ENCODE measurements at regions not wholly inside any gene's neighbourhood (a gene's known extent, or its start where the extent isn't known, plus 50 kb on each side); places are given as distances from the start of the nearest gene placed in this dataset.
A peak's percentile ranks its signal among the peaks of the same experiment; 100 is the strongest.
"Not testable (repeated sequence)": the region's sequence is repeated elsewhere in the genome, so short reads cannot be mapped to it uniquely, and the experiment has no call there.

DNA sequence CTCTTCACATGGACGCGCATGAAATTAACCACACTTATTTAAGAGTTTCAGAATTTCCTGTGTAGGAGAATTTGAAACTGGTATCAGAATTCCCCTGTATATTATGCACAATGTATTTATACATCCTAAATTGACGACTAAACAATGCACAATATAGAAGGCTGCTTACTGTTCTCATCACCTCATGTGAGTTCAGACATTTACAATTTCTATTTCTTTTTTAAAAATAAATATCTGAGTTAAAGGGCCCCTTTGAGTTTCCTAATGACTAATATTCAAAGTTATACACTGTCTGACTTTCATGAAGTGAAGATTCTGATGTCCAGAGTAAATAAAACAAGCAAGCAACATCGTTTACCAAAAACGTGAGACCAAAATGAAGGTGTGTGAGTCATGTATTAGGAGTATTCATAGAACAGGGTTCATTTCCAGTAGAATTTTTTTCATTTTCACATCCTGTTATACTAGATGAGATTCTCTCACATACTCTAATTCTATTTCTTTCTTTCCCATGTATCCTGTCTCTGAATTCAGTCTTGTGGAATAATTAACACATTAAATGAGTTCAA, 406.2 kb downstream of the NUP35 start:
- Histone ChIP-seq H3K9ac (ENCODE audit: low read length) (peak overlapping the region; percentile 61), H3K4me3 (ENCODE audit: low read depth, low read length) (no peak overlapping the region), H3K4me1 (ENCODE audit: control insufficient read depth, insufficient read depth, low read length) (peaks cover 44% of the 10 kb centered on the region), H3K9me3 (ENCODE audit: control insufficient read depth, insufficient read depth, low read depth, low read length) (peaks cover 4% of the 10 kb centered on the region; the same call in 1 of the 2 replicates), H3K27me3 (ENCODE audit: control insufficient read depth, insufficient read depth, low read length) (no peaks in the 10 kb centered on the region), H3K27ac (ENCODE audit: low read depth, low read length) (peak overlapping the region; percentile 83; the same call in 1 of the 2 replicates), H3K36me3 (ENCODE audit: control insufficient read depth, insufficient read depth, low read length) (peaks cover 5% of the 10 kb centered on the region; the same call in 1 of the 2 replicates)

DNA sequence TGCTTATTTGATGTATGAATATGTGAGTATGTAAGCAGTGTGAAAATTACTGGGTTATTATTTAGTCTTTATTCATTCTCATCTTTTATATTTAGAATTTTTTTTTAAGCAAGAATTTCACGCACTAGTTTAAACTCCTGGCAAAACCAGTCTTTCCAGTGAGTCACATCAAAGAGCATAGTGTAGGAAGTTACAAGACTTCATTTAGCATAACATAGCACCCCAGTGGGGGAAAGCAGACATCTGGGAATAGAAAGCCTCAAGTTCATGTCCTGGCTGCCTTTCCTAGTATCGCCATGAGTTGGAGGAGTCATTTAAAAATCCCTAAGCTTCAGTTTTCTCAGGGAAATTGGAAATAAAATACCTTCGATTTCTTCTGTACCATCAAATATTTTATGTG, 408.3 kb downstream of the NUP35 start:
- peak overlapping the region; percentile 16; the same call in 1 of the 2 replicates for H3K4me3 ChIP-seq (ENCODE audit: low read depth, low read length)
- H3K27ac ChIP-seq (ENCODE audit: low read depth, low read length), result peak overlapping the region; percentile 75; the same call in 1 of the 2 replicates
- H3K27me3 ChIP-seq (ENCODE audit: control insufficient read depth, insufficient read depth, low read length), result no peaks in the 10 kb centered on the region
- H3K9ac ChIP-seq (ENCODE audit: low read length), result no peak overlapping the region
- peaks cover 5% of the 10 kb centered on the region; the same call in 1 of the 2 replicates for H3K36me3 ChIP-seq (ENCODE audit: control insufficient read depth, insufficient read depth, low read length)
- peaks cover 48% of the 10 kb centered on the region for H3K4me1 ChIP-seq (ENCODE audit: control insufficient read depth, insufficient read depth, low read length)
- H3K9me3 ChIP-seq (ENCODE audit: control insufficient read depth, insufficient read depth, low read depth, low read length), result peaks cover 3% of the 10 kb centered on the region; the same call in 1 of the 2 replicates

DNA sequence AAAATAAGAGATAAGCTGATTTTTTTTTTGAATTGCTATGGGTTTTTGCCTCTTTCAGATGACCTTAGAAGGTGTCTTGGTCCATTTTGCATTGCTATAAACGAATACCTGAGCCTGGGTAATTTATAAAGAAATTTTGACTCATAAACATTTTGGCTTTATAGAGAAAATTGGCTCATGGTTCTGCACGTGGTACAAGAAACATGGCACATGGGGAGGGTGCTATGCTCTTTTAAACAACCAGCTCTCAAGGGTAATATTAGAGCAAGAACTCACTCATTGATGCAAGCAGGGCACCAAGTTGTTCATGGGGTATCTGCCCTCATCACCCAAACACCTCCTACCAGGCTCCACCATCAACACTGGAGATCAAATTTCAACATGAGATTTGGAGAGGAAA, 408.8 kb downstream of the NUP35 start:
- Histone ChIP-seq H3K4me1 (ENCODE audit: control insufficient read depth, insufficient read depth, low read length) (peaks cover 48% of the 10 kb centered on the region), H3K27ac (ENCODE audit: low read depth, low read length) (peak overlapping the region; percentile 75; the same call in 1 of the 2 replicates), H3K36me3 (ENCODE audit: control insufficient read depth, insufficient read depth, low read length) (no peaks in the 10 kb centered on the region), H3K27me3 (ENCODE audit: control insufficient read depth, insufficient read depth, low read length) (no peaks in the 10 kb centered on the region), H3K4me3 (ENCODE audit: low read depth, low read length) (no peak overlapping the region), H3K9me3 (ENCODE audit: control insufficient read depth, insufficient read depth, low read depth, low read length) (no peaks in the 10 kb centered on the region; the same call in 1 of the 2 replicates), H3K9ac (ENCODE audit: low read length) (no peak overlapping the region)

DNA sequence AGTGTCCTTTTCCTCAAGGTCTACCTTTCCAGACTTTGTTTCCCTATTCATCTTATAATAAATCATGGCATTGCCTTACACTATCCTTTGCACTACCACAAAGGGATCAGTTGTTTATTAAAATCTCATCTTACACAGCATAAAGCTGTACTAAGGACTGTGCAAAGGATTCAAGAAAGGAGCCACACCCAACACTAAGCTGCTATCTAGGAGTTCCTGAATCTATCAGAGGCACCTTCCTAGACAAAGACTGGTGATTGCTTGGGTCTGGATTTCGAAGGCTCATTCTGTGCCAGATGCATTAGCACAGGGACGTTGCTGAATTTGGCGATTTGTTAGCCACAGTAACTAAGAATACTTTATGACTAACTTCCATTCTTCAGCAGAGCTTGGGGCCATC, 412.0 kb downstream of the NUP35 start:
- no peaks in the 10 kb centered on the region for H3K36me3 ChIP-seq (ENCODE audit: control insufficient read depth, insufficient read depth, low read length)

DNA sequence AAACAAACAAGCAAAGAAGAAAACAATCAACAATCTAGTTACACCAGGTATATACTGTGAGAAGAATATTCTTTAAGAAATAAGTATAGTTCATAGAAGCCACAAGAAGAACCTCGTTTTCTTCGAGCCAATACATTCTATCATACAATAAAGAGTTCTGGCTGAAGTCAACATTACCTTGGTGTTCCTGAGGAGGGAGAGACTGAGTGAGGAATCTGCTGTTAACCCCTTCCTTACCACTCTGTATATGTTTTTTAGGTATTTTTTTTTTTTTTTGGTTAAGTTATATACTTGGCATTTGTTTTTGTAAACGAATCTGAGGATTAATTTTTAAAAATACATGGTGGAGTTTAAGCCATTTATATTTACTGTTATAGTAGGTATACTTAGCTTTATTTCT, 412.5 kb downstream of the NUP35 start:
- H3K4me1 ChIP-seq (ENCODE audit: control insufficient read depth, insufficient read depth, low read length), result peaks cover 21% of the 10 kb centered on the region
- peaks cover 2% of the 10 kb centered on the region; the same call in 1 of the 2 replicates for H3K9me3 ChIP-seq (ENCODE audit: control insufficient read depth, insufficient read depth, low read depth, low read length)
- H3K27me3 ChIP-seq (ENCODE audit: control insufficient read depth, insufficient read depth, low read length), result no peaks in the 10 kb centered on the region
- H3K9ac ChIP-seq (ENCODE audit: low read length), result no peak overlapping the region
- H3K27ac ChIP-seq (ENCODE audit: low read depth, low read length), result no peak overlapping the region
- H3K4me3 ChIP-seq (ENCODE audit: low read depth, low read length), result no peak overlapping the region
- H3K36me3 ChIP-seq (ENCODE audit: control insufficient read depth, insufficient read depth, low read length), result no peaks in the 10 kb centered on the region

More for the DNA sequence above, 412.0 kb downstream of the NUP35 start:
- H3K4me3 ChIP-seq (ENCODE audit: low read depth, low read length), result no peak overlapping the region
- H3K27ac ChIP-seq (ENCODE audit: low read depth, low read length), result no peak overlapping the region
- H3K4me1 ChIP-seq (ENCODE audit: control insufficient read depth, insufficient read depth, low read length), result peaks cover 25% of the 10 kb centered on the region
- H3K27me3 ChIP-seq (ENCODE audit: control insufficient read depth, insufficient read depth, low read length), result no peaks in the 10 kb centered on the region
- peaks cover 2% of the 10 kb centered on the region; the same call in 1 of the 2 replicates for H3K9me3 ChIP-seq (ENCODE audit: control insufficient read depth, insufficient read depth, low read depth, low read length)
- H3K9ac ChIP-seq (ENCODE audit: low read length), result no peak overlapping the region

DNA sequence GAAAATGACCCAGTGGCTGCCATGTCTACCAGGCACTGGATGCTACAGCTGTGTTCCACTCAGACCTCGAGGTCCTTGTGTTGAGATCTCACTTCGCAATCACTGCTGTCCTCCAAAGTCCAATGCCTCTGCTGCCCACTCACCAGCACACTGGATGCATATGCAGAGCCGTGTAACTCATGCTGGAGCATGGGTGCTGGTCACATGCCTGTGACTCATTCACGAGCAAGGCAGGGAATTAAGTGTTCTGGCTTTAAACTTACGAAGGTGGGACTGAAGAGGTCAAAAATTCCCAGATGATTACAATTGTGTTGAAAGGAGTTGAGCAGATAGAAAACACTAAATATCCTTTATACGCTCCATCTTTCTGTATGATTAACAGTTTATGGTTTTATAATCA, 417.5 kb downstream of the NUP35 start:
- Histone ChIP-seq H3K4me3 (ENCODE audit: low read depth, low read length) (no peak overlapping the region), H3K4me1 (ENCODE audit: control insufficient read depth, insufficient read depth, low read length) (peaks cover 4% of the 10 kb centered on the region; the same call in 1 of the 2 replicates), H3K9ac (ENCODE audit: low read length) (no peak overlapping the region), H3K9me3 (ENCODE audit: control insufficient read depth, insufficient read depth, low read depth, low read length) (peaks cover 11% of the 10 kb centered on the region; the same call in 1 of the 2 replicates), H3K27me3 (ENCODE audit: control insufficient read depth, insufficient read depth, low read length) (no peaks in the 10 kb centered on the region), H3K27ac (ENCODE audit: low read depth, low read length) (no peak overlapping the region), H3K36me3 (ENCODE audit: control insufficient read depth, insufficient read depth, low read length) (no peaks in the 10 kb centered on the region)

DNA sequence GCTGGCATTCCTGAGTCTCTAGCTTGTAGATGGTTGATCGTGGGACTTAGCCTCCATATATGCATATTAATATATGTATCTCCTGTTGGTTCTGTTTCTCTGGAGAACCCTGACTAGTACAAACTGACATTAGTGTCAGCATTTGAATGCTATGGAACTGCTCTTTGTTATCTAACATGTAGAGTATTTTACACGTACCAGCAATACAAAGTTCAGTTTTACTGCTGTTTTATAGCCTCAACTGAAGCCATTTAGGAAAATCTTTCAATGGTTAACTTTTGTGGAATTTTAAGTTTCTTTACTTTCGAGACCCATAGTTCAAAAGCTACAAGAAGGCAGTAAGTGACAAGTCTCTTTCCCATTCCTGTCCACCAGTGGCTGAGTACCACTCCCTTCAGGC, 418.4 kb downstream of the NUP35 start:
- no peaks in the 10 kb centered on the region for H3K36me3 ChIP-seq (ENCODE audit: control insufficient read depth, insufficient read depth, low read length)
- no peaks in the 10 kb centered on the region for H3K27me3 ChIP-seq (ENCODE audit: control insufficient read depth, insufficient read depth, low read length)
- no peak overlapping the region for H3K9ac ChIP-seq (ENCODE audit: low read length)
- peaks cover 18% of the 10 kb centered on the region; the same call in 1 of the 2 replicates for H3K9me3 ChIP-seq (ENCODE audit: control insufficient read depth, insufficient read depth, low read depth, low read length)
- H3K4me1 ChIP-seq (ENCODE audit: control insufficient read depth, insufficient read depth, low read length), result peaks cover 4% of the 10 kb centered on the region; the same call in 1 of the 2 replicates
- no peak overlapping the region for H3K27ac ChIP-seq (ENCODE audit: low read depth, low read length)
- H3K4me3 ChIP-seq (ENCODE audit: low read depth, low read length), result no peak overlapping the region

DNA sequence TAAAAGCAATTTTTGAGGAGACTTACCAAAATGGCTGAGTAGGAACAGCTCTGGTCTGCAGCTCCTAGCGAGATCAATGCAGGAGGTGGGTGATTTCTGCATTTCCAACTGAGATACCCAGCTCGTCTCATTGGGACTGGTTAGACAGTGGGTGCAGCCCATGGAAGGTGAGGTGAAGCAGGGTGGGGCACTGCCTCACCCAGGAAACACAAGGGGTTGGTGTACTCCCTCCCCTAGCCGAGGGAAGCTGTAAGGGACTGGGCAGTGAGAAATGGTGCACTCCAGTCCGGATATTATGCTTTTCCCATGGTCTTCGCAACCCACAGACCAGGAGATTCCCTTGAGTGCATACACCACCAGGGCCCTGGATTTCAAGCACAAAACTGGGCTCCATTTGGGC, 419.0 kb downstream of the NUP35 start:
- Histone ChIP-seq H3K9me3 (ENCODE audit: control insufficient read depth, insufficient read depth, low read depth, low read length) (peaks cover 18% of the 10 kb centered on the region; the same call in 1 of the 2 replicates), H3K27ac (ENCODE audit: low read depth, low read length) (no peak overlapping the region), H3K4me1 (ENCODE audit: control insufficient read depth, insufficient read depth, low read length) (peaks cover 4% of the 10 kb centered on the region; the same call in 1 of the 2 replicates), H3K27me3 (ENCODE audit: control insufficient read depth, insufficient read depth, low read length) (no peaks in the 10 kb centered on the region), H3K36me3 (ENCODE audit: control insufficient read depth, insufficient read depth, low read length) (no peaks in the 10 kb centered on the region), H3K9ac (ENCODE audit: low read length) (no peak overlapping the region), H3K4me3 (ENCODE audit: low read depth, low read length) (no peak overlapping the region)

DNA sequence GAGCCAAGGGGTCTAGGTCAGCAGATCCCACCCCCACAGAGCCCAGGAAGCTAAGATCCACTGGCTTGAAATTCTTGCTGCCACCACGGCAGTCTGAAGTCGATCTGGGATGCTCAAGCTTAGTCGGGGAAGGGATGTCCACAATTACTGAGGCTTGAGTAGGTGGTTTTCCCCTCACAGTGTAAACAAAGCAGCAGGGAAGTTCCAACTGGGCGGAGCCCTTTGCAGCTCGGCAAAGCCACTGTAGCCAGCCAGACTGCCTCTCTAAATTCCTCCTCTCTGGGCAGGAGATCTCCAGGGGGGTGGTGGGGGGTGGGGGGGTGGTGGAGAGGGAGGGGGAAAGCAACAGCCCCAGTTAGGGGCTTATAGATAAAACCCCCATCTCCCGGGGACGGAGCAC, 419.5 kb downstream of the NUP35 start:
- H3K9ac ChIP-seq (ENCODE audit: low read length), result no peak overlapping the region

DNA sequence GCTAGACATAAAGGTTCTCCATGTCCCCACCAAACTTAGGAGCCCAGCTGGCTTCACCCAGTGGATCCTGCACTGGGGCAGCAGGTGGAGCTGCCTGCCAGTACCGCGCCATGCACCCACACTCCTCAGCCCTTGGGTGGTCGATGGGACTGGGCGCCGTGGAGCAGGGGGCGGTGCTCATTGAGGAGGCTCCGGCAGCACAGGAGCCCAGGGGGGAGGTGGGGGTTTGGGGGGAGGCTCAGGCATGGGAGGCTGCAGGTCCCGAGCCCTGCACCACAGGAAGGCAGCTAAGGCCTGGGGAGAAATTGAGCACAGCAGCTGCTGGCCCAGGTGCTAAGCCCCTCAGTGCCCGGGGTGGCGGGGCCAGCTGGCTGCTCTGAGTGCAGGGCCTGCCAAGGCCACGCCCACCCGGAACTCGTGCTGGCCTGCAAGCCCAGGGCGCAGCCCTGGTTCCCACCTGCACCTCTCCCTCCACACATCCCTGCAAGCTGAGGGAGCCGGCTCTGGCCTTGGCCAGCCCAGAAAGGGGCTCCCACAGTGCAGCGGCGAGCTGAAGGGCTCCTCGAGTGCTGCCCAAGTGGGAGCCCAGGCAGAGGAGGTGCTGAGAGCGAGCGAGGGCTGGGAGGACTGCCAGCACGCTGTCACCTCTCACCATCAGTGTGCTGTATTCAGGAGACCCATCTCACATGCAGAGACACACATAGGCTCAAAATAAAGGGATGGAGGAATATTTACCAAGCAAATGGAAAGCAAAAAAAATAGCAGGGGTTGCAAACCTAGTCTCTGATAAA, 422.5 kb downstream of the NUP35 start:
- not testable (repeated sequence) for H3K9ac ChIP-seq (ENCODE audit: low read length); H3K27ac ChIP-seq (ENCODE audit: low read depth, low read length); H3K27me3 ChIP-seq (ENCODE audit: control insufficient read depth, insufficient read depth, low read length); H3K4me3 ChIP-seq (ENCODE audit: low read depth, low read length); H3K36me3 ChIP-seq (ENCODE audit: control insufficient read depth, insufficient read depth, low read length); H3K4me1 ChIP-seq (ENCODE audit: control insufficient read depth, insufficient read depth, low read length)
- peaks cover 16% of the 10 kb centered on the region; the same call in 1 of the 2 replicates for H3K9me3 ChIP-seq (ENCODE audit: control insufficient read depth, insufficient read depth, low read depth, low read length)

More for the DNA sequence above, 419.5 kb downstream of the NUP35 start:
- Histone ChIP-seq H3K4me3 (ENCODE audit: low read depth, low read length) (no peak overlapping the region), H3K27ac (ENCODE audit: low read depth, low read length) (no peak overlapping the region), H3K4me1 (ENCODE audit: control insufficient read depth, insufficient read depth, low read length) (peaks cover 4% of the 10 kb centered on the region; the same call in 1 of the 2 replicates), H3K27me3 (ENCODE audit: control insufficient read depth, insufficient read depth, low read length) (no peaks in the 10 kb centered on the region), H3K36me3 (ENCODE audit: control insufficient read depth, insufficient read depth, low read length) (no peaks in the 10 kb centered on the region), H3K9me3 (ENCODE audit: control insufficient read depth, insufficient read depth, low read depth, low read length) (peaks cover 18% of the 10 kb centered on the region; the same call in 1 of the 2 replicates)

DNA sequence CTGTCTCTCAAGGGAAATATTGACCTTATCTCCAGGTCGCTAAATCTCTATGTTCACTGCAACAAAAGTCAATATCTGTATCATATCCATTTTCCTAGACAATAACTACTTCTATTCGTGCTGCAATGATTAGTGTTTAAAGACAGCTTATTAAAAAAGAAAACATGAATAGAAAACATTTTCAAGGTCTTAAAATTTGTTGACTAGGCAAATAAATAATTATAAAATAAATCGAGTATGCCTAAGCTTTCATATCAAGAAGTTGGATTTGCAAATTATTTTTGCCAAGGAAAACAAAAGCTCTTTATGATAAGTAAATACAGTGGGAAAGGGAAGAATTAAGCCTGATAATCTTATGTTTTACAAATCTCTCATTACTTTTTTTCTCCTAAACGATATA, 428.5 kb downstream of the NUP35 start:
- Histone ChIP-seq H3K27ac (ENCODE audit: low read depth, low read length) (no peak overlapping the region), H3K4me3 (ENCODE audit: low read depth, low read length) (no peak overlapping the region)

More for the DNA sequence above, 428.5 kb downstream of the NUP35 start:
- H3K36me3 ChIP-seq (ENCODE audit: control insufficient read depth, insufficient read depth, low read length), result no peaks in the 10 kb centered on the region
- no peaks in the 10 kb centered on the region for H3K4me1 ChIP-seq (ENCODE audit: control insufficient read depth, insufficient read depth, low read length)
- H3K9me3 ChIP-seq (ENCODE audit: control insufficient read depth, insufficient read depth, low read depth, low read length), result no peaks in the 10 kb centered on the region
- H3K9ac ChIP-seq (ENCODE audit: low read length), result no peak overlapping the region
- H3K27me3 ChIP-seq (ENCODE audit: control insufficient read depth, insufficient read depth, low read length), result no peaks in the 10 kb centered on the region
